ENCODE measurements at regions not wholly inside any gene's neighbourhood (a gene's known extent, or its start where the extent isn't known, plus 50 kb on each side); places are given as distances from the start of the nearest gene placed in this dataset.
A peak's percentile ranks its signal among the peaks of the same experiment; 100 is the strongest.

DNA sequence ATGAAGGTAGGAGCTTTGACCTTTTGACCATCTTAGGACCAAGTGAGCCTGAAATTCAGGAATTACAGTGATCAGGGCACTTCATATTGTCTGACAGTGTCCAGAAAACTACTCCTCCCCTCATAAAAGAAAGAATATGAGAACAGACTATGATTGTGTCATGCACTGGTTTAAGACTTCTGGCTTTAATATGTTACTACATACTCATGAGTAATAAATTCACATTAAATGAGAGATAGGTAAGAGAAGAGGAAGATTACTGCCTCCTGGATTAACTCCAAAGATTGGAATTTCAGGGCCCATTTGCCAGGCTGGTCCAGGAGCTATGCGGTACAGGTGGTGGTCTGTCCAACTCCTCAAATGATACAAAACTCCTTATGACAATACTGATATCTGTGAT lies 213.5 kb upstream of the ADRA1B start:
- DNase-seq: no peak

DNA sequence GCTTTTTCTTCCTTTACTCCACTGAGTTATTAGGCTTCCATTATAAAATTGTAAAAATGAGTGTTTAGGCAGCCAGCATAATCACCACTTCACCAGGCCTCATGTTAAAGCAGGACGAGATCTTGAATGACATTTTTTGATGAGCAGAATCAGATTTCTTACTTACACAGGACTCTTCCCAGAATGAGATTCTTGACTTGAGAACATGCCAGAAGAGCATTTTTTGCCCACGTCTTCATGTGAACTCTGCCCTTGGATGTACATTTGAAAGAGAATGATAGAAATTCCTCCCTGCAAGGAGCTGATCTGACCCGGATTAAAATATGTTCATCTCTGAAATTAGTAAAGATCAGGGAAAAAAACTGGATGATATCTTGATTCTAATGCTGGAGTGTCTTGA lies 212.1 kb upstream of the ADRA1B start:
- DNase-seq: no peak

DNA sequence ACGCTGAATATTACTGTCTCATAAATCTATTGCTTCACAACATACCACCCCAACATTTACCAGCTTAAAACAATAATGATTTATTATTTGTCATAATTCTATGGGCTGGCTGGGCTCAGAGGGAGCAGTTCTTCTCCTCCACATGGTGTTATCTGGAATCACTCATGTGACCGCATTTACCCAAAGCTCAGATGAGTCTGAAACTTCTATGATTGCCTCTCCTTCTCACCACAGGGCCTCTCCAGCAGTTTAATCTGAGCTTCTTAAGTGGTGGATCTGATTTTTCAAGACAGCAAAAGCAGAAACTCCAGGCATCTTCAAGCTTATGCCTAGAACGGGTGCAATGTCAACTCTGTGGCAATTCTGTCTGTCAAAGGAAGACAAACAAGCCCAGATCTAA lies 210.3 kb upstream of the ADRA1B start:
- DNase-seq: no peak

DNA sequence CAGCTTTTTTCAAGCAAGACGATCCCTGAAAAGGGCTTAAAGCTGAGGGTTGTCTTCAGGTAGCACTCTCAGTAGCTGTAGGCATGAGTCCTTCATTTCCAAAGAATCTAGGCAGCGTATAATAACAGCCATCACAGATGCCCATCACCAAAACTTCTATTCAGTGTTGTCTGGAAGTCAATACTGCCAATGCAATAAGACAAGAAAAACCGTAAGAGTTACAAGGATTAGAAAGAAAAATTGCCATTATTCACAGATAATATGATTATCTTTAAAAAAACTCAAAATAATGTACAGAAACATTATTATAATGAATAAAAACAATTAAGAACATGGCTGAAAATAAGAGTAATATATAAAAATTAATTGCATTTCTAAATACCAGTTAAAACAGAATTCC lies 208.2 kb upstream of the ADRA1B start:
- no peak for DNase-seq

DNA sequence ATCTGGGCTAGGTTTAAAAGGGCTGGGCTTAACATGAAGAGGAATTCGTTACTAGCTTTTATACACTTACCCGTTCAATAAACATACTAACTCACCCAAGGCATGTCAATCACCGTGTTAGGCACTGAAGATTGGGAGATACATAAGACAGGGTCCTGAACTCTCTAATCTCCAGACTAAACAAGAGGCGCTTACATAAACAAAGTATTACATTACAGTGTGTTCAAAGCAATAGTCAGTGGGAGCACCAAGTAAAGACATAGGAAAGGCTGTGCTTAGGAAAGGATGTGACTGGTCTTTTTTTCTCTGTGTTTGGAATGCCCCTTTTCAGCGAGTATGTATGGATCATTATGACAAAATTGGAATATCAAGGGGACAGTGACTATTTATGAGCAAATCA lies 203.6 kb upstream of the ADRA1B start:
- peak; percentile 10 for DNase-seq

DNA sequence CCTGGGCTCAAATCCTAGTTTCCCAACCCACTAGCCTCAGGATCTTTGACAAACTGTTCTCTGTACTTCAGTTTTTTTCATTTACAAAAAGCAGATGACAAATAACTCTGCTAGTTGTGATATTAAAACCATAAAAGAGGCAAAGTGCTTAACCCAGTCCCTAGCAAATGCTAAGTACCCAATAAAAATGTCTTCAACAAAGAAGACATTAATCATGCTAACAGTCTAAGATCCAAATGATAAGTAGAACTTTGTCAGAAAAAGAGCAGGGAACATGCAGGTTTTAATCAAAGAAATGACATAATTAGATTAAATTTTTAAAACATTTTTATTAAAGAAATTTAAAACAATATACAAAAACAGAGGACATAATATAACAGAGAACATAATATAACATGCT lies 203.0 kb upstream of the ADRA1B start:
- no peak for DNase-seq

DNA sequence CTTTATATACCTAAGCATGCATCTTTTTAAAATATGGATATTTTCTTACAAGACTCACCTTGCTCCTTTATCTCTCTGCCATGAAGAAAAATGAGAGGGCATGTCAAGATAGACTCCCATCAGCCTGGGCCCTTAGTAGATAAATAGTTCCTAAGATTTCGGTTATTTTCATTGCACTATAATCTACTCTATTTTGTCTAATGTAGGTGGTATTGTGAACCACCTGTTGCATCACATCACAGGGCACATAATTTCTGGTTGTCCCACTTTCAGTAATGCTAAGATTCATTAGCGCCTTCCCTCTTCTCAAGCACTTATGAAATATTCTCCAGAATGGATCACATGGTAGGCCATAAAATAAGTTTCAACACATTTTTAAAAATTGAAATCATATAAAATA lies 202.5 kb upstream of the ADRA1B start:
- no peak for DNase-seq

DNA sequence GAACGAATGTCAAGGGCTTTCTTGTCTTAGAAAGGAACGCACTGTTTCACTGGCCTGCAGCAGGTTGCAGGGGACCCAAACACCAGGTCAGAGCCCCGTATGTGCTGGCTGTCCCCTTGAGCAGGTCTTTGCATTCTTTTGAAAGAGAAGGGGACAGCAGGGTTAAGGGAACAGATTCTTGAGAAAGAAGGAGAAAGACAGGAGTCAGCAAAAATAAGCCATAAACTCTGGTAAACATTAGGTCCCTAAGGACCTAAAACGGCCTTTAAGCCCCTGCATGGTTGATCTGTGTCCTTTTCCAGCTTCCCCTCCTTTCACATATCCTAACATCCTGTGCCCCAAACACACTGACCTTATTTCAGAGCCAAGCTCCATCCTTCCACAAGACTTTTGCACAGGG lies 190.8 kb upstream of the ADRA1B start:
- DNase-seq: no peak

DNA sequence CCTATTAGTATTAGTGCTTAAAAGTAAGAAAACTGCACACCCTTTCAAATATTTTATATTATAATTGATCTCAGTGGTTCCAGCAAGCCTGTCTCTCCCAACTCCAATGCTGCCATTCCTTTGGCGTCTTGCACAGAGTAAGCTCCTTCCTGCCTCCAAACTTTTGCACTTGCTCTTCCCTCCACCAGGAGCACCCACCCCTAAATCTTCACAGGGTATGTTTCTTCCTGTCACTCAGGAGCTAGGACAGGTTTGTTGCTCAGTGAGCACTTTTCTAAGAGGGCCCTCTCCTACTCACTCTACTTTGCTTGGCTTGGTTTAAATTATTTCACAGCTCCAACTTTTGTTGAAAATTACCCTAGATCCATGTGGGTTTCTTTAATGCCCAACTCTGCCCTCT lies 189.1 kb upstream of the ADRA1B start:
- DNase-seq: no peak

DNA sequence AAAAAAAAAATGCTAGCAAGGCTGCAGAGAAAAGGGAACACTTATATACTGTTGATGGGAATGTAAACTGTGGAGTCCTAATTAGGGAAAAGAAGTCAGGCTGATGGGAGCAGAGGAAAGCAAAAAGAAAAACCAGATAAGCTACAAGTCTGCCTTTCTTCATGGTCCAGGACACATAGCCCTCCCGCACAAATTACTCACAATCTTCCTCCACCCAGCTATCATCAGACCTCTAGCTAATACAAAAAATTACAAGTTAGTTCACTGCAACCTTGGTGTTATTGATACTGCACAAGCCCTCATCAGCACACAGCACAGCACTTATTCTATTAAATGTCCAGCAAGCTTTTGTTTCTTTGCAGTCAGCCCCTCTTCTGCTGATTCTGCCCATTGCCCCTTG lies 186.0 kb upstream of the ADRA1B start:
- DNase-seq: no peak

DNA sequence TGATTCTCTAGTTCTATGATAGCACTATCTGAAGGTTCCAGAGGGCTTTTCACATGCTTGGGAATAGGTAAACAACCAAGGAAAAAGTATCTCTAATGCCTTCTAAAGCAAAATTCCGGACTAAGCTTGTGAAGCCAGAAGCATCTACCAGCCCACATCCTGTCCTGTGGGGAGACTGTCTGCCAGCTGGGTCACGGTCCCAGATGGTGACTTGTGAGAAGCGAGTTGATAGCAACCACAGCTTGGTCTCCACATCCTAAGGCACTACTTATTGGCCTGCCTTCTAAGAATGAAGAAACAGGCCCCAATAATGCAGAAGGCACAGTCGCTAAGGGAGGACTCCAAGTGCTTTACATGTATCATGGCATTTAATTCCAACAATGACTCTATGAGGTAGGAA lies 184.1 kb upstream of the ADRA1B start:
- no peak for DNase-seq

DNA sequence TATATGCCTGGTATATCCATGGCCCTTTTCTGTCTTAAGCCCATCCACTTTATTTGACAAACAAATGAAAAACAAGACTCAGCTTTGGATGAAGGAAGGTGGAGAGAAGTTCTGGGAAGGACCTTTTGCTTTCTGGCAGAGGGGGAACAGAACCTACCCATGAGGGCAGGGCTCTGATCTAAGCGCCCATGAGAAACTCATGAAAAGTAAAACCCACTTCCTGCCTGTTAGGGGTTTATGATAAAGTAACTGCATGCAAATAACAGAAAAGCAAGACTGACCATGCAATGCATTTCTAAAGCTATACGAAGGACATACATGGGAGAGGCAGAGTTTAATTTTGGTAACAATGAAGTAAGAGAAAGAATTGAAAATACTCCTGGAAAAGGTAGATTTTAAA lies 181.9 kb upstream of the ADRA1B start:
- no peak for DNase-seq

DNA sequence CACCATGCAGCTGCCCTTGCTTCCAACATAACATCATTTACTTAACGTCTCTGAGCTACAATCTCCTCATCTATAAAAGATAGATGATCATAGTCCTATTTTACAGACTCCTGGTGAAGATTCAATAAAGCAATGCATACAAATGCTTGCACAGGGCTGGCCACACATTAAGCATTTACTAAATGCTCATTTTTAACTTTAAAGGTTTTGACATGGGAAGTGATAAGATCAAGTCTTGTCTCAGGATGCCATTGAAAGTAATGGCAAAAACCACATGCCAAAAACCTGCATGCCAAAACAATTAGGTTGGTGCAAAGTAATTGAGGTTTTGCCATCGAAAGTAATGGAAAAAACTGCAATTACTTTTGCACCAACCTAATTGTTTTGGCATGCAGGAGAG lies 181.2 kb upstream of the ADRA1B start:
- no peak for DNase-seq

DNA sequence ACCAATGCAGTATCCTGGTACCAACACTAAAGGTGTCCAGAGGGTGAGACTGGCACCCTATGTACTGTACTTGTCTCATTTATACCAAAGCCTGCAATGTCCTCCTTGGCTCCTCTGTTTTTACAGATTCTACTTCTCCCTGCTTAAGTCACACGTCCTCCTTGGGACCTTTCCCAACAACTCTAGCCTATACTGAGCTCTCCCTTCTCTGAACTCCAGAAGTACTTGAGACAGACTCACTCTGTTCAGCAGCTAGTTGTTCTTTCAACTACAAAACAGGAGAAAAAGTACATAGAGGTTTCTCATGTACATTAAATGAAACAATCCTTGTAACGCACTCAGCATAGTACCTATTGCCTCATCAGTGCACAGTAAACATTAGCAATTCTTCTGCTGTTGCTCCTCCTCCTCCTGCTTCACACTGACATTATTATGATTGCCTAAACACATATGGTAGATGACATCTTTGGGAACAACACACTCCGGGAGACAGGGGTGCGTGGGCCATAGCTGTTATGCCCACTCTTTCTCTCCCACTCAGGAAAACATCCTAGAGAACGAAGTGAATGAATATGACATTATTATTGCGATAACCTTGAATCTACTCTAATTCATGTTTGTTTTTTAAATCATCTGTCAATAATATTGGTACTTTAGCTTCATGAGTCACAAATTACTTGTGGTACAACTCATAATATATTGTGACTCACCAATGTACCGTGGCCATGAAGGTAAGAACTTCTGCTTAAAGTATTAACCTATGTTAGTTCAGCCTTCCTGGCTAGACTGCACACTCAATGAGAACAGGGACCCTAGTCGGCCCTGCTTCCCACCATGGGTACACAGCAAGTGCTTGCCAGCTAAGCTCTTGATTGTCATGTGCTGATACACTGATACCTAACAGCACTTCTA lies 180.3 kb upstream of the ADRA1B start:
- no peak for DNase-seq

DNA sequence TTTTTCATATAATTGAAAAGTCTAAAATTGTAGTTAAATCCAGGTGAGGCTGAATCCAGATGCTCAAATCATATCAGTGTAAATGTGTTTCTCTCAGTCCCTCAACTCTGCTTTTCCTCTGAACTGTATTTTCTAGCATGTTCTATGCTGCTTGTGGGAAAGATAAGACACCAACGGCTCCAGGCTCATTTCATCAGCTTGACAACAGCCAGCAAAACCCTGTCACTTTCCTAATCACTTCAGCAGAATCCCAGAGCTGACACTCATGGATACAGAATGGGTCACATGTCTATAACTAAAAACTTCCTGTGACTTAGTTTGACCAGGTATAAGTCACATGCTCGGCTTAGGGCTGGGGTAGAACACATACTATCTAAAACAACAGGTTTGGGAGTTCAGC lies 179.4 kb upstream of the ADRA1B start:
- no peak for DNase-seq

DNA sequence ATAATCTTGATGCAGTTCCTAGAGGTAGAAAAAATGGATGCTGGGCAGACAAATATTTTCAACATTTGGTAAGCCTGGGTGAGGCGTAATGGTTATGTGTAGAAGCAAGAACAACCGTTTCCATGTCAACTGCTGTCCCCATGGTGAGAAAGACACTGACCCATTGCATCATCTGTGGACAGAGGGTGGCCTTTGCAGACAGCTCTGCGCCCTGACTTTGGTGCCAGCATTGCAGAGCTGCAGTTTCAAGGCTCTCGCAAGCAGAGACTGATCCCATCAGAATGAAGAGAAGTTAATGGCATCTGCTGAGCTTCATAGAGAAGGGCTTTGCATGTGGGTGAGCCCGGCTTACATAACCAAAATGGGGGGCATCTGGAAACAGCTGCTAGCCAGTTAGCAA lies 179.0 kb upstream of the ADRA1B start:
- no peak for DNase-seq

DNA sequence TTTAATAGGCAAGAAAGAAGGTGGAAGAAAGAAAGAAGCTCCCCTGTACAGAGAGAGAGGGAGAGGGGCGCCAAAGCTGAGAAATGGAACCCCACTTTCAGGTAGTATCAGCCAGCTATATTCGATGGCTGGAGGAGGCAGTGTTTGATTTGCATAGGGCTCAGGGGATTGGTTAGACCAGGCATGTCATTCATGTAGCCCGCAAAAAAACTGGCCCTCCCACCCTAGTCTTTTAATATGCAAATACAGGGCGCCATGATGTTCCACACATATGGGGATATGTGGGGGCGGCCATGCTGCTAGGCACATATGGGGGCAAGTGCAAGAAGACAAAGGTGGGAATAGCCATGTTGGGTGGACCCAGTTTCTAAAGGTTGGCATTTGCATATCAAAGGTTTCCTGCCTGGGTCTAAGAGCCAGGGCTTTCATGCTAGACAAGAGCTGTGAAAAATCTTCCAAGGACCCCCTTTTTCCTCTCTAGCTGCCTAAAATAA lies 174.4 kb upstream of the ADRA1B start:
- DNase-seq: no peak

DNA sequence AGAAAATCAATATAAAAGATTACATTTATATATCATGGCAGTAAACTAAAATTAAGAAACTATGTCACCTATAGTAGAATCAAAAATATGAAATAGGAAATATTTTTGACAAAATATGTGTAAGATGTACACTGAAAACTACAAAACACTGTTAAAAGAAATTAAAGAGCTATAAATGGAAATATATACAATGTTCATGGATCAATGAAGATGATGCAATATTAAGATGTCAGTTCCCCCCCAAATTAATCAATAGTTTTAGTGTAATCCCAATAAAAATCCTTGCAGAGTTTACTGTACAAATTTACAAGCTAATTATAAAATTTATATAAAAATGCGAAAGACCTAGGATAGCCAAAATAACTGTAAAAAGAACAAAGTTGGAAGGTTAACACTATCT lies 173.0 kb upstream of the ADRA1B start:
- DNase-seq: no peak

DNA sequence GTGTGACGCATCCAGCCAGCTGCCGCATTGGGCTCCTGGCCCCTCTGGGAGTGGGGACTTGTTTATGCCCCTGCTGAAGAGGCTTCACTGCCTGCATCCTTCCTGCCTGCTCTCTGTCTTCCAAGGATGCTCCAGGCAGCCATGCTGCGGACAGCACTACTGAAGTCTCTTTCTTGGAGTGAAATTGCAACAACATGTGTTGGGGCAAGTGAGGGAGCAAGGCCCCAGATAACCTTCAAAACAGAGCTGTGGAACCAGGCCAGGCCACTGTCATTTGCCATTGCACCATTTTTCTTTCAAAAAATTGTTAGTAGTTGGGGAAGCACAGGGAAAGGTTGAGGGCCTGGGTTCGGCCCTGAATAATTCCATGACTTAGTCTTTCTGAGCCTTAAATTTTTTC lies 169.6 kb upstream of the ADRA1B start:
- DNase-seq: no peak

DNA sequence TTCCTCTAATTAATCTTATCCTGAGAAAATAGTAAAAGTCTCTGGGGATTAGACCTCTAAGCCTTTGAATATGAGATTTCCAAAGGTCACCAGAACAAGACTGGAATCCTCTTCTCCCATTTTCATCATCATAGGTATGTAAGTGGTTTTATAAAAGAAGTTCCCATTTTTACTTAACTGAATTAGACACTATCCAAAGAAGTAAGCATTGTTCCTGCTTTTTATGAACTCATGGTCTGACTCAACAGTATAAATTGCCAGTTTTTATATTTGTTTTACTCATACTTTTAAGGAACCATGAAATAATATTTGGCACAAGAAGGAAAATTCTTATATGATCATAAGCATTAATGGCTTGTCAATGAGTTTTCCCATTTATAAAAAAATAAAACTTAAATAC lies 167.1 kb upstream of the ADRA1B start:
- DNase-seq: no peak

DNA sequence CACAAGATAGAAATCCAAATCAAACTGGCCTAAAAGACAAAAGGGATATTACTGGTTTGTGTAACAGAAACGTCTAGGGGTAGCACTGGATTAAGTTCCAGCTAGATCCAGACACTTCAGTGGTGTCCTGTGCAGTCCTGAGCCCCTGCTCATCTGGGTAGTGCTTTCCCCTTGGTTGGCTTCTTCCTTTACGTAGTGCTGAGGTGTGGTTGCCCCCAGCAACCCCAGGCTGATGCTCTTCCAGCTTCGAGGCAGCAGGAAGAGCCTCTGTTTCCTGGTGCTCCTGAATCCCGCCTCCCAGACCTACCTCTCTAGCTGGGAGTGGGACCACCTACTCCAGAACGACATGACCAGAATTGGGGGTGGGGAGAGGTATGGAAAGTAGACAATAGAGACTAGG lies 166.1 kb upstream of the ADRA1B start:
- DNase-seq: no peak

DNA sequence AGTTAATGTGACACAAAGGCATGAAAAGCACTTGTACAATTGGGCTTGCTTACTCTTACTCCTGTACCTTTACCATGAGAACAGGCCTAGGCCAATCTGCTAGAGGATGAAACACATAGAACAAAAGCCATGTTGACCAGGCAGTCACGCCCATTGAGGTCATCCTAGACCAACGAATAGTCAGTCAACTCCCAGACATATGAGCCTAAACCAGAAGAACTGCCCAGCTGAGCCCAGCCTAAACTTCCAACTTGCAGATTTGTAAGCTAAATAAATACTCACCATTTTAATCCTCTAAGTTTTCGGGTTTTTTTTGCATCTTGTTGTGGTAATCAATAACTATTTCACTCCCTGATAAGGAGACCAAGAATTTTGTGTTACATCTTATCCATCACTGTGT lies 164.8 kb upstream of the ADRA1B start:
- no peak for DNase-seq

DNA sequence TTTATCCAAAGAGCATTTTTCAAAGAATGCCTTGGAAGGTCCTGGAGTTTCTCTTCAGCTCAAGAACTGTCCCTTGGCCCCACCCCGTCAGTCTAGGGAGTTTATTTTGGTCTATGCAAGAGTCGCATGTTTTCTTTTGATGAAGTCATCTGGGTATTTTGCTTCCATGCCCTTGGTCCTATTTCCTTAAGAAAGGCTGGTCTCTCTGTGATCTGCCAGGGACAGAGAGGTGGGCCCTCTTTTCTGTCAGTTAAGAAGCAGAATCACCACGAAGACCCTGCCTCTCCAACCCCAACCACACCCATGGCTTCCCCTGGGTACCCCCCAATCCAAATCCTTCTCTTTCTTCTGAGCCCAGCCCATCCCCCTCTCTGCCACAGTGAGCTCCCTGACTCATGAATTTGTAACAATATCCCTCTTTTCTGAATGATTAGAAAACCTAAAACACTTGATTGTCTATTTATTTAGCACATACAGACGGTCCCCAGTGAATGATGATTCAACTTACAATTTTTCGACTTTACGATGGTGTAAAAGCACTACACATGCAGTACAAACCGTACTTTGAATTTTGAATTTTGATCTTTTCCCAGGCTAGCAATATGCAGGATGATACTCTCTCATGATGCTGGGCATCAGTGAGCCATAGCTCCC lies 163.5 kb upstream of the ADRA1B start:
- no peak for DNase-seq

DNA sequence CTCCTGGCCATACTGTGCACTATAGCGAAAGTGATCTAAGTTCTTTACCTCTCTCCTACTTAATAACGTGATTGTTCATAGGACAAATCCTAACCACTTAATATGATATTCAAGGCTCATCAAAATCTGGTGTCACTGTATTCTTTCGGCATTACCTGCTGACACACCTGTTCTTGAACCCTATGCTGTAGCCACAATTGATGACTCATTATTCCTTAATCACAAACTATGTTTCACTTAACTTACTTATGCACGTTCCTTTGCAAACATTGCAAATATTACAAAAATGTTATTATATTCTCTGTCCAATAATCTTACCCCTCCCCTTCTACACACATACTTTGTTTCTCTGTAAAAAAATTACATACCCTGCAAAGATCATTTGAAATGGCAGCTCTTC lies 158.1 kb upstream of the ADRA1B start:
- no peak for DNase-seq
